Hepatocyte (in vitro differentiated cells): ENCODE measurements at regions not wholly inside any gene's neighbourhood (a gene's known extent, or its start where the extent isn't known, plus 50 kb on each side); places are given as distances from the start of the nearest gene placed in this dataset.

Experiments
- EZH2 ChIP-seq: fragments of 200-600 bp; sonication (generic); IDR thresholded peaks from 2 replicates; pipeline ENCODE4 v1.6.1; 2016; ENCODE audit warnings: antibody characterized with exemption, mild to moderate bottlenecking, borderline replicate concordance
- EZH2phosphoT487 ChIP-seq: fragments of 200-600 bp; sonication (generic); IDR thresholded peaks from one replicate; pipeline ENCODE4 v1.6.1; 2018; ENCODE audit warnings: antibody characterized with exemption, mild to moderate bottlenecking, low read depth, moderate library complexity; ENCODE audit not compliant: unreplicated experiment, severe bottlenecking
- TF ChIP-seq, protein P1 (sequence below): fragments of 200-600 bp; sonication (generic); IDR thresholded peaks from 2 replicates; pipeline ENCODE4 v1.5.1; 2016; ENCODE audit warnings: antibody characterized with exemption, mild to moderate bottlenecking; ENCODE audit not compliant: poor library complexity

DNA sequence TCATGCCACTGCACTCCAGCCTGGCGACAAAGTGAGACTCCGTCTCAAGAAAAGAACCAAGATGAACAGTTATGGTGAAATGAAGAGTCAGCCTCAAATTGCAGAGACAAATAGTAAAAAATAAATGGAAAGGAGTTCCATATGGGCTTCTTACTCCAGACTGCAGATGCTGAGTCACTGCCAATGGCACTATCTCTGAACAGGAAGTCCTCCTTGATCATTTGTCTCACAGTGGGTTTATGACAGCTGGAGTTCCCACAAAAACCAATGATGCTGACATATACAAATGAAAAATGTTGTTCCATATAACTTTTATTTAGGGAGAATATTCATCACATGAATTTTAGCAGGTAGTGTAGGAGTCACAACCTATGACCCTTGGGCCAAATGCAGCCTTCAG is 631.6 kb downstream of the PCDH18 start:
- TF ChIP-seq, protein P1, sequence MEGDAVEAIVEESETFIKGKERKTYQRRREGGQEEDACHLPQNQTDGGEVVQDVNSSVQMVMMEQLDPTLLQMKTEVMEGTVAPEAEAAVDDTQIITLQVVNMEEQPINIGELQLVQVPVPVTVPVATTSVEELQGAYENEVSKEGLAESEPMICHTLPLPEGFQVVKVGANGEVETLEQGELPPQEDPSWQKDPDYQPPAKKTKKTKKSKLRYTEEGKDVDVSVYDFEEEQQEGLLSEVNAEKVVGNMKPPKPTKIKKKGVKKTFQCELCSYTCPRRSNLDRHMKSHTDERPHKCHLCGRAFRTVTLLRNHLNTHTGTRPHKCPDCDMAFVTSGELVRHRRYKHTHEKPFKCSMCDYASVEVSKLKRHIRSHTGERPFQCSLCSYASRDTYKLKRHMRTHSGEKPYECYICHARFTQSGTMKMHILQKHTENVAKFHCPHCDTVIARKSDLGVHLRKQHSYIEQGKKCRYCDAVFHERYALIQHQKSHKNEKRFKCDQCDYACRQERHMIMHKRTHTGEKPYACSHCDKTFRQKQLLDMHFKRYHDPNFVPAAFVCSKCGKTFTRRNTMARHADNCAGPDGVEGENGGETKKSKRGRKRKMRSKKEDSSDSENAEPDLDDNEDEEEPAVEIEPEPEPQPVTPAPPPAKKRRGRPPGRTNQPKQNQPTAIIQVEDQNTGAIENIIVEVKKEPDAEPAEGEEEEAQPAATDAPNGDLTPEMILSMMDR = no peak
- TF ChIP-seq EZH2 = no peak
- TF ChIP-seq EZH2phosphoT487 = no peak
